Glomerular visceral epithelial cell (primary cell): ENCODE measurements at regions not wholly inside any gene's neighbourhood (a gene's known extent, or its start where the extent isn't known, plus 50 kb on each side); places are given as distances from the start of the nearest gene placed in this dataset.
"Not testable (repeated sequence)": the region's sequence is repeated elsewhere in the genome, so short reads cannot be mapped to it uniquely, and the experiment has no call there.

Experiments
- DNase-seq: peaks from one replicate; pipeline ENCODE4 v3.0.0-alpha.2; 2016; ENCODE audit errors: extremely low spot score

DNA sequence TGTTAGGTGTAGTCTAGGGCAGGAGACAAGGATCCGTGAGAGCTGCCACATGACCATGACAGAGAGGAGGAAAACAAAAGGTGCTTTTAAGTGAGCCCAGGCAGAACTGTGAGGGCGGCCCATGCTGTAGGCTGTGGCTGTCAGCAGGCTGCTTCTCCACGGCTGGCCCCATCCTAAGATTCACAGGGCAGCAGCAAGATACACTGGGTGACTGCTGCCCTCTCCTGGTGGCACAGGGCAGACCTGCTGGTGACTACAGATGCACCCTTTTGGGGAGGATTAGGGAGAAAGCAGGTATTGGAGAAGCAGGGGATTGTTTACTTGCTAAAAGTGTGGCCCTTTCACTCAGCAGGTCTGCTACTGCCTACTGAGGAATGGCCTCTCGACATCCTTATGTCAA, 112.2 kb upstream of the CCZ1B start:
- DNase-seq = not testable (repeated sequence)

DNA sequence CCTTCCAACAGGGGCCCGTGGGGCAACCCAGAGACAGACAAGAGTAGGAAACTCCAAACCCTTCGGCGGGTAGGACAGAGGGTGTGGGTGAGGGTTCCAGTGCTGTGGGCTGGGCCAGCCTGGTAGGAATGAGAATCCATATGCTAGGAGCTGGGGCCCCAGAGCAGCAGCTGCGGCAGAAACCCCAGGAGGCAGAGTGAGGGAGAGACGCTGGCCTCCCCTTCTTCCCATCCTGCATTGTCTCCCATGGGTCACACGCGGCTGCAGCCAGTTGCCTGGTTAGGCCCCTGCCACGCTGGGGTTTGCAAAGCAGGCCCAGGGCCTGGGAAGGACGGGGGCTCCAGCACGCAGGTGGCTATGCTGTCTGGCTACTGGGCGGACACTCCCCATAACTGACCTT, 113.1 kb upstream of the CCZ1B start:
- not testable (repeated sequence) for DNase-seq

DNA sequence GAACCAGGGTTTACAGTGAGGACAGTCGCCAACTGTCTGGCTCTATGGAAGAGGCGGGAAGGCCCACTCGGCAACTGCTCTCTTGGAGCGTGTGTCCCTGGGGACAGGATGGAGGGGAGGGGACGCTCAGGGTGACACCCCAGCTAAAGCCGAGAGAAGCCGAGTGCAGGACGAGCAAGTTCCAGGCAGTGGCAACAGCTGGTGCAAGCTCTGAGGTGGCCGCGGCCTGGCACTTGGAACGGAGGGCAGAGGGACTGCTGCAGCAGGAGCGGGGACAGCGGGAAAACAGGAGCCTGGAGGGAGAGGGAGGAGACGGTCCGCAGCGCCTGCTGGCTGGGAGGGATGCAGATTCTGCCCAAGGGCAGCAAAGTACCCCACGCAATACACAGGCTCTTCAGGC, 113.8 kb upstream of the CCZ1B start:
- not testable (repeated sequence) for DNase-seq

DNA sequence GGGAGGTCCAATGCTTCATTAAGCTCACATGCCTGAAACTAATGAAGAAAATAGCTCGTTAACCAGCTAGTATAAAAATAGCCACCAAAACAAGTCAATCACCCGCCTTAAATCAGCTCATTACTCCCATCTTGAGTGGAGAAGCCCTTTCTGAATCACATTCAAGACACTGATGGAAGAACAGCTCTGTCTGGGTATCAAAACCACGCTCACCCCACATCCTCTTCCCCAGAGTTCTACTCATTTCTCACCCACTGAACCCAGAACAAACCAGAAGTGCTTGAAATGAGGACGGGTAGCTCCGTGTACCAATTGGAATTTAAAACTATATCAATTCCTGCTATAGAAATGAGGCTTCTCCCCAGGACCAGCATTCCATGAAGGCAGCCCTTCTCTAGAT, 120.8 kb upstream of the CCZ1B start:
- DNase-seq = not testable (repeated sequence)

DNA sequence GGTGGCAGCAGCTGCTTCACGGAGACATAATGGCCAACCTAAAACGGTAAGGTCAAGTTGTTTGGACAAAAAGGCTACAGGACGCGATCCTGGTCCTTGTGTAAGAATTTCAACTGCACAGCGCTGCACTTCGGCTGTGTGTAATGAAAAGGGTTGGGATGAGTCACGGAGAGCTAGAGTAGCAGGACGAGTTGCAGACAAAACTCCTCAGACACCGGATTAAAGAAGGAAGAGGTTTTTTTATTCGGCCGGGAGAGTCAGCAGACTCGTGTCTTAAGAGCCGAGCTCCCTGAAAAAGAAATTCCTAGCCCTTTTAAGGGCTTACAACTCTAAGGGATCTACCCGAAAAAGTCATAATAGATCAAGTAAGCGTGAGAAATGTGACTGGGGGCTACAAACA, 124.2 kb upstream of the CCZ1B start:
- not testable (repeated sequence) for DNase-seq

DNA sequence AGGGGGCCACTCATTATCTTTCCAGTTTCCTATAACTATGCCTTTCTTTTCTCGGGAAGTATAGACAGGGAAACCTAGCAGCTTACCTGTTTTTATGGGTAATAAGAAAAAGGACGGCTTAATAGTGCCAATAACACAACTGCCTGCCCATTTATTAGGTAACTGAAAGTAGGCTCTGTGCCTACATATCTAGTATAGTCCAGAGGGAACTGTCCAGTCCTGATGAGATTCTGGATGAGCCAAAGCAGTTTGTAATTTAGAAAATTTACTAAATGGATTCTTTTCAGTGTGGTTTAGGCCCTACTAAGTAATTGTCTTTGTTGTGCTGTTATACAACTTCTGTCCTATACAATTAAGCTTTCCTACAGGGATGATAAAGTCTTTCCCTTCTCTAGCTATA, 125.5 kb upstream of the CCZ1B start:
- DNase-seq = not testable (repeated sequence)

DNA sequence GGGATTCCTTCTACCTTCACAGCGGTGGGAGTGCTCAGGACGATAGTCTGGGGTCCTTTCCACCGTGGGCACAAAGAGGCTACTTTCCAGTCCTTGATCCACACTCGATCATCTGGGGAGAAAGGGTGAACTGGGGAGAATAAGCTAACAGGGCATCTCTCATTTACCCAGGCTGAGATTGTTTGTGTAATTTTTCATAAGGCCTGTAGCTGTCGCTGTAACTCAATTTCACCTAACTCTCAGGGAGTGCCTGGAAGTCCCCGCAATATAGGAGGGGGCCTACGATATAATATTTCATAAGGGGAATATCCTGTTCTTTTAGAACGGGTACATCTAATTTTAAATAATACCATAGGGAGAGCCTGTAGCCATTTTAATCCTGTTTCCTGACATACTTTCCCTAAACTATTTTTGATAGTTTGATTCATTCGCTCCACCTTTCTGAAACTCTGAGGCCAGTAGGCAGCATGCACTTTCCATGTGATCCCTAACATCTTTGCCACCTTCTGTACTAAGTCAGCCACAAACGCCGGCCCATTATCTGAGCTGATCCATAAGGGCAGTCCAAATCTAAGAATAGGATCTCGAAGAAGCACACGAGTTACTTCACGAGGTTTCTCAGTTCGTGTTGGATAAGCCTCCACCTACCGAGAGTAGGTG, 127.2 kb upstream of the CCZ1B start:
- not testable (repeated sequence) for DNase-seq

DNA sequence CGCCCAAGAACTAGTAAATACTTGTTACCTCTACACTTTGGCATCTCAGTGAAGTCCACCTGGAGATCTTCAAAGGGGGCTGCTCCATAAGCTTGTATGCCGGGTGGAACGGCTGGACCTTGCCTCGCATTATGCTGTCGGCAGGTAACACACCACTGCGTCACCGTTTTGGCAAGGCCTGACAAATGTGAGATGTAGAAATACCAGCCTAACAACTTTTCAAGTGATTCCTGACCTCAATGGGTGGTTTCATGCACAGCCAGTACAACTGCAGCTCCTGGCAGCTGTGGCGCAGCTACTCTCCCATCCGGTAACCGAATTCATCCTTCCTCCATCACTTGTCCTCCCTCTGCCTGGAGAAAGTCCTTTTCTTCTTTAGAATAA, 127.7 kb upstream of the CCZ1B start:
- not testable (repeated sequence) for DNase-seq

DNA sequence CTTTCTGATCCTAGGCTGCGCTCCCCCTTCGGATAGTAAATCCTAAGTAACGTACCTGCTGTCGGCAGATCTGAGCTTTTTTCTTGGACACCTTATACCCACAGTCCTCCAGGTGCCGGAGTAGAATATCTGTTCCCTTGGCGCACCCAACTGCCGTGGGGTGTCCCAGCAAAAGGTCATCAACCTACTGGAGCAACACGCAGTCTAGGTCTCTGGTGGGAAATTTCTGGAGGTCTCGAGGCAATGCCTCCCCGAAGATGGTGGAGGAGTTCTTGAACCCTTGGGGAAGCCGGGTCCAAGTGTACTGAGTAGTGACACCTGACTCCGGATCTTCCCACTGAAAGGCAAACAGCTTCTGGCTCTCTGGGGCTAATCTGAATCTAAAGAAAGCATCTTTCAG, 129.3 kb upstream of the CCZ1B start:
- DNase-seq = not testable (repeated sequence)

DNA sequence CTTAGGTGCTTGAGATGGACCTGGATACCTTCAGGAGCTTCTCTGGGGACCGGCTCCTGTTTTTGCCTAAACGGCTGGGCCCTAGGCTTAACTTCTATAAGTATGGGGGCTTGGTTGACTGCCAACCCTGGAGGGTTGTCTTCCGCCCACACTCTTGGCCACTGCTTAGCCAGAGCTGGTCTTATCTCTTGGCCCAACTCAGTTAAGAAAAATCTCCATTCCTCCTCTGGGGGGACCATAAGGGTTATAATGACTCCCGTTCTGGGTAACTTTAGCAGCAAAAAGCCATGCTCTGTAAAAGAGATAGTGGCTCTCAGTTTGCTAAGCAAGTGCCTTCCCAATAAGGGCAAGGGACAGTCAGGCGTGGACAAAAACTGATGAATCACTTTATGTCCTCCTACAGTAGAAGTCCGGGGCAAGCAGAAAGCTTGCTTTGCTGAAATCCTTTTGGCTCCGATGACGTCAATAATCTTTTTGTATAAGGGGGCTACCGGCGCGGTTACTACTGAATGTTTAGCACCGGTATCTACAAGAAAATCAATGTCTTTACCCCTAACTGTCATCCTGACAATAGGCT, 130.0 kb upstream of the CCZ1B start:
- not testable (repeated sequence) for DNase-seq

DNA sequence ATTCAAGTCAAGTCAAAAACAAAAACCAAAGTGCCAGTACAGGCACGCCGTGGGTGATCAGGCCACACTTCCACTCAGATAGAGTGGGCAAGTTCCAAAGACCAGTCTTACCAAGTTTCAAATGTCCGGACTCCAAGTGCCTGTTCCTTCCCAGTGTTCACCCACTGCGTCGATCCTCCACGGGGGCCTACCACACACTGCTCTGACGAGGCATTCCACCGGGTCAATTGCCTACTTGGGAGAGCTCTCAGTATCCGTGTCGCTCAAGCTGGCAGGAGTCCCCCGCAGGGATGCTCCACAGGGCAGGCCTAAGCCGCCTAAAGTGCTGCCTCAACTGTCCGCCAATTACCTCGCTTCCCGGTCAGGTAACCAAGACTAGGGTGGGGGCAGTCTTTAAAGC, 132.3 kb upstream of the CCZ1B start:
- not testable (repeated sequence) for DNase-seq

DNA sequence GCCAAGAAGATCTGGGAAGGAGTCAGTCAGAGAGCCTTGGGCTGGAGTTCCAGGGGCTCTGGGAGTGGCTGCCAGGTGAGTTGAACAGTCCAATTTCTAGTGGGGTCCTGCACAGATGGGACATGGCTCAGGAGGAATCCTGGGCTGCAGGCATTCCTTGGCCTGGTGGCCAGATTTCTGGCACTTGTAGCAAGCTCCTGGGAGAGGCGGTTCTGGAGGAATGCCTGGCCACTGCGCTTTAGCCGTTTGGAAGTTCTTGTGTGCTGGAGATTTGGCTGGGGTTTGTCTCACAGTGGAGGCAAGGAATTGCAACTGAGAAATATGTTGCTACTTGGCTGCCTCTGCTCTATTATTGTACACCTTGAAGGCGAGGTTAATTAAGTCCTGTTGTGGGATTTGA, 133.9 kb upstream of the CCZ1B start:
- DNase-seq = not testable (repeated sequence)

DNA sequence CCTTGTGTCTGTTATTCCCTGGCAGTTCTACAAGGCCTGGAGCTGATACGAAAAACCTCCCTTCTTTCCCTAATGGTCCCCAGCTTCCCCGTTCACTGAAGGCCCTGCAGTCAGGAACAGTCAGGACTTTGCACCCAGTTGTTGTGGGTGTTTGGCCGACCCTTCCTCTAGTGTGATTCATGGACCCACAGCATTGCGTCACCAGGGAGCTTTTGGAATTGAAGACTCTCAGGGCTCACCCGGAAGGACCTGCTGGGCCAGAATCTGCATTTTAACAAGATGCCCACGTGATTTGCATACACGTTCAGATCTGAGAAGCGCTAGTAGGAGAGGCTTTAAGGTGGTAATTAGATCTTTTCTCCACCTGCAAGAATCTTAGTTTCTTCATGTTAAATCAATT, 136.8 kb upstream of the CCZ1B start:
- not testable (repeated sequence) for DNase-seq

DNA sequence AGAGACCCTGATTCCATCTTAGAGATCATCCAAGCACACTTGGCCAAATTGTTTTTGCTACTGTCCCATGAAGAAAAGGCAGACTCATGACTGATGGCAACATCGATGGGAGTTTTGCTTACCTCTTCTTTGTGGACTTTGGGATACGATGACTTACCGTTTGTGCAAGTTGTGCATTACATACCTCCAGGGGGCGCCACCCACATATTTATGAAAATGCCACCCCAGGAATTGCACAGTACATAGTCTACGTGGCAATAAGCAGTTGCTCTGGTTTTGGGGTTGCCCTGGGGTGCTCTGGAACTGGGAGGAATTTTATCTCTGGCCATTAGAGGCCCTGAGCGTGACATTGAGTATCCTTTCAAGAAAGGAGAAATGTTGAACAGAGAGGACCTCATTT, 139.0 kb upstream of the CCZ1B start:
- DNase-seq = peak; percentile 36

DNA sequence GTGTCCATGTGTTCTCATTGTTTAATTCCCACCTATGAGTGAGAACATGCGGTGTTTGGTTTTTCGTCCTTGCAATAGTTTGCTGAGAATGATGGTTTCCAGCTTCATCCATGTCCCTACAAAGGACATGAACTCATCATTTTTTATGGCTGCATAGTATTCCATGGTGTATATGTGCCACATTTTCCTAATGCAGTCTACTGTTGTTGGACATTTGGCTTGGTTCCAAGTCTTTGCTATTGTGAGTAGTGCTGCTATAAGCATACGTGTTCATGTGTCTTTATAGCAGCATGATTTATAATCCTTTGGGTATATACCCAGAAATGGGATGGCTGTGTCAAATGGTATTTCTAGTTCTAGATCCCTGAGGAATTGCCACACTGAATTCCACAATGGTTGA, 144.1 kb upstream of the CCZ1B start:
- not testable (repeated sequence) for DNase-seq

DNA sequence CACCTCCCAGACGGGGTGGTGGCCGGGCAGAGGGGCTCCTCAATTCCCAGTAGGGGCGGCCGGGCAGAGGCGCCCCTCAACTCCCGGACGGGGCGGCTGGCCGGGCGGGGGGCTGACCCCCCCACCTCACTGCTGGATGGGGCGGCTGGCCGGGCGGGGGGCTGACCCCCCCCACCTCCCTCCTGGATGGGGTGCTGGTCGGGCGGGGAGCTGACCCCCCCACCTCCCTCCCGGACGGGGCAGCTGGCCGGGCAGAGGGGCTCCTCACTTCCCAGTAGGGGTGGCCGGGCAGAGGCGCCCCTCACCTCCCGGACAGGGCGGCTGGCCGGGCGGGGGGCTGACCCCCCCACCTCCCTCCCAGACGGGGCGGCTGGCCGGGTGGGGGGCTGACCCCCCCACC, 148.8 kb upstream of the CCZ1B start:
- not testable (repeated sequence) for DNase-seq

DNA sequence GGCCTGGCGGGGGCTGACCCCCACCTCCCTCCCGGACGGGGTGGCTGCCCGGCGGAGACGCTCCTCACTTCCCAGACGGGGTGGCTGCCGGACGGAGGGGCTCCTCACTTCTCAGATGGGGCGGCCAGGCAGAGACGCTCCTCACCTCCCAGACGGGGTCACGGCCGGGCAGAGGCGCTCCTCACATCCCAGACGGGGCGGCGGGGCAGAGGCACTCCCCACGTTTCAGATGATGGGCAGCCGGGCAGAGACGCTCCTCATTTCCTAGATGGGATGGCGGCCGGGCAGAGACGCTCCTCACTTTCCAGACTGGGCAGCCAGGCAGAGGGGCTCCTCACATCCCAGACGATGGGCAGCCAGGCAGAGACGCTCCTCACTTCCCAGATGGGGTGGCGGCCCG, 149.3 kb upstream of the CCZ1B start:
- not testable (repeated sequence) for DNase-seq

DNA sequence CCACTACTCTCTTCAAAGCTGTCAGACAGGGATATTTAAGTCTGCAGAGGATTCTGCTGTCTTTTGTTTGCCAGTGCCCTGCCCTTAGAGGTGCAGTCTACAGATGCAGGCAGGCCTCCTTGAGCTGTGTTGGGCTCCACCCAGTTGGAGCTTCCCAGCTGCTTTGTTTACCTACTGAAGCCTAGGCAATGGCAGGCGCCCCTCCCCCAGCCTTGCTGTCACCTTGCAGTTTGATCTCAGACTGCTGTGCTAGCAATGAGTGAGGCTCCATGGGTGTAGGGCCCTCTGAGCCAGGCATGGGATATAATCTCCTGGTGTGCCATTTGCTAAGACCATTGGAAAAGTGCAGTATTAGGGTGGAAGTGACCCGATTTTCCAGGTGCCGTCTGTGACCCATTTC, 151.3 kb upstream of the CCZ1B start:
- not testable (repeated sequence) for DNase-seq

DNA sequence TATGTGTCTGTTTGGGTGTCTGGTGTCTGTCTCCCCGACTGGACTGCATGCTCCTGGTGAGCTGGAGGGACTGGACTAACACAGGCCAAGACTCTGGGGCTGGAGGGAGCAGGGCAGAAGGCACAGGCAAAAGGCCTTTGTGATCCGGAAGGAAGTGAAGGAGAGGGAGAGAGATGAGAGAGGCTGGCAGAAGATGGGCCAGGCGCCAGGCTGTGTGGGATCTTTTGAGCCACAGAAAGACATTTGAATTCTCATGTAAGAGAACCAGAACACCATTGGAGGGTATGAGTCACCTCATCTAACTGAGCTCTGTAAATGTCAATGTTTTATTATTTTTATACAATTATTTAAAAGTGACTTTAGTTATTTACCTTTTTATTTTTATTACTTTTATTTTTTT, 152.3 kb upstream of the CCZ1B start:
- DNase-seq = peak; percentile 34

DNA sequence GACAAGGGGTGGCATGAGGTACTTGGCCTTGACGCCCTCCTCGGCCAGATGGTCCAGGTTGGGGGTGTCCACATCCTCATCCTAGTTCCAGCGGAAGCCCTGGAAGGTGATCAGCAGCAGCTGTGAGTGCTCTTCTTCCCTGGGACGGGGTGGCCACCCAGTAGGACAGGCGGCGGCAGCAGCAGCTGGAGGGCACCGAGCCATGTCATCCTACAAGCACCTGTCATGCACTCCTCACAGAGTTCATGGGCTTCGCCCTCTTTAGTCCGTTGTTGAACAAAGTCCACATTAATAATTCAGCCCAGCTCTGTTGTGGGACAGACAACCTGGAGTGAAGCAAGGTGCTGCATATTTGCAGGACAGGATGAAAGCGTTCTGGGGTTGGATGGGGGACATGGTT, 153.4 kb upstream of the CCZ1B start:
- DNase-seq = not testable (repeated sequence)

DNA sequence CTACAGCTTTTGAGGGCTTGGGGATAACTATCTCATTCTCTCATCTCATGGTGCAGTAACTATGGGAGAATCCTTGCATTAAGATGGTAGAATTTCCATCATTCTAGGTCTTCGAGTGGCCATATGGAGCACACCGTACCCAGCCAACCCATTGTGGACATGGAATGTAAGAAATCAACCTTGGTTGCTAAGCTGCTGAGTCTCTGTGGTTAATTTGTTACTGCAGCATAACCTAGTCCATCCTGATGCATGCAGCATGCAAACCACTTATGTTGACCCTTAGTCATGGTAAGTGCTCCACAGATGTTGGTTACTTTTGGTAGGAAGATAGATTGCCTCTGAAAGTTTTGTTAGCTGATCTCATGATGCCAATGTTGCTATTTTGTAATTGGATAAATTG, 156.3 kb upstream of the CCZ1B start:
- not testable (repeated sequence) for DNase-seq

DNA sequence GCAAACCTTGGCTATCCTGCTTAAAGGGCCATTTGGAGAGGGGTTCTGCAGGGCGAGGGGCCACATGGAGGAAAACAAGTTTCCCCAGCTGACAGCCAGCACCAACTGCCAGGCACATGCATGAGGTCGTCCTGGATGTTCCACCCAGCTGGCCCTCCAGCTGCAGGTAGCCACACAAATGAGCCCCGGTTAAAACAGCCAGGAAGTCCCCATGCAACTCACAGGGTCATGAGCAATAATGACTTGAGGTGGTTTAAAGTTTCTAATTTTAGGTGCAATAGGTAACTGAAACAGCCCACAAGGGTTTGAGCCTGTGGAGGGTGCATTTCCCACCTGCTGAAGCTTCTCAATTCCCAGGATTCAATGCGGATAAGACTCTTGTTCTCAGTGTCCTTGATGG, 160.8 kb upstream of the CCZ1B start:
- DNase-seq = not testable (repeated sequence)

DNA sequence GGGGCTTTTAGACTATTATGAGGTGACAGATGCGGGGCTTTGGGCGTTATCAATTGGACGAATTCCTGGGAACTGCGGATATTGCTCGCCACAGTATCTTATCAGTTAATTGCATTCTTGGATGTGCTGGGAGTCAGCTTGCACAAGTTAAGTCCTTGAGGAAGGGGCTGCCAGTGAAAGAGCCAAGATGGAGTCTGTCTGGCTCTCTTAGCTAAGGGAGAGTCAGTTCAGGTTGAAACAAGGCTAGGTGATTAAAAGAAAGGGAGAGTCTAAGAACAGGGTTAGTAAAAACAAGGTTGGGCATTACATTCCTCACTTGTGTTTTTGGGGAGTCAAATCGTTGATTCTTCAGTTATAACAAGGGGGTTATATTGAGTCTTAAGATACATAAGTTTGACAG, 162.5 kb upstream of the CCZ1B start:
- not testable (repeated sequence) for DNase-seq

DNA sequence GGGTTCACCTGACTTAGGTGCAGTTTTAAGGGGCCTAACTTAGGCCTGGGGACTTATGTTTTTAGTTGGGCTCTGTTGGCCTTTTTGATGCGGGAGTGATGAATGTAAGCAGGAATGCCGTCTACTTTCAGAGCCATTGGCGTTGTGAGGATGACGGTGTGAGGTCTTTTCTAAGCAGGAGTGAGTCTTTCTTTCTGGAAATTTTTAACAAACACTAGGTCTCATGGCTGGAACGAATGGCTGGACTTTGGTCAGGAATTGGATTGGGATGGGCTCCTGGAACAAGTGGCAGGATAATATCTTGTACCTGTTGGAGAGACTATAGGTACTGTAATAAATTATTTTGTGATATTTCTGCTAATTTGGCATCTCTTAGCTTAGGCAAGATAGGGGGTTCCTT, 163.9 kb upstream of the CCZ1B start:
- DNase-seq = not testable (repeated sequence)
